GM21529 (cell line): ENCODE measurements at regions not wholly inside any gene's neighbourhood (a gene's known extent, or its start where the extent isn't known, plus 50 kb on each side); places are given as distances from the start of the nearest gene placed in this dataset.
"Not testable (repeated sequence)": the region's sequence is repeated elsewhere in the genome, so short reads cannot be mapped to it uniquely, and the experiment has no call there.

Experiments used
- ATAC-seq: cut with Tn5 transposase; IDR thresholded peaks from one replicate; pipeline ENCODE4 v1.9.1; 2021; ENCODE audit not compliant: unreplicated experiment

DNA sequence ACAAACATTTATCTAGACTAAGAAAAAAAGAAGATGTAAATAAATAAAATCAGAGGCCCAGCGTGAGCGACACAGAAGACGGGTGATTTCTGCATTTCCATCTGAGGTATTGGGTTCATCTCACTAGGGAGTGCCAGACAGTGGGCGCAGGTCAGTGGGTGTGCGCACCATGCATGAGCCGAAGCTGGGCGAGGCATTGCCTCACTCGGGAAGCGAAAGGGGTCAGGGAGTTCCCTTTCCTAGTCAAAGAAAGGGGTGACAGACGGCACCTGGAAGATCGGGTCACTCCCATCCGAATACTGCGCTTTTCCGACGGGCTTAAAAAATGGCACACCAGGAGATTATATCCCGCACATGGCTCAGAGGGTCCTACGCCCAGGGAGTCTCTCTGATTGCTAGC lies 79.5 kb upstream of the ABCD2 start:
- not testable (repeated sequence) for ATAC-seq

- ATAC-seq = no peak
These were observed 77.5 kb upstream of the ABCD2 start for GRCh38 chr12:39697108-39697507.

DNA sequence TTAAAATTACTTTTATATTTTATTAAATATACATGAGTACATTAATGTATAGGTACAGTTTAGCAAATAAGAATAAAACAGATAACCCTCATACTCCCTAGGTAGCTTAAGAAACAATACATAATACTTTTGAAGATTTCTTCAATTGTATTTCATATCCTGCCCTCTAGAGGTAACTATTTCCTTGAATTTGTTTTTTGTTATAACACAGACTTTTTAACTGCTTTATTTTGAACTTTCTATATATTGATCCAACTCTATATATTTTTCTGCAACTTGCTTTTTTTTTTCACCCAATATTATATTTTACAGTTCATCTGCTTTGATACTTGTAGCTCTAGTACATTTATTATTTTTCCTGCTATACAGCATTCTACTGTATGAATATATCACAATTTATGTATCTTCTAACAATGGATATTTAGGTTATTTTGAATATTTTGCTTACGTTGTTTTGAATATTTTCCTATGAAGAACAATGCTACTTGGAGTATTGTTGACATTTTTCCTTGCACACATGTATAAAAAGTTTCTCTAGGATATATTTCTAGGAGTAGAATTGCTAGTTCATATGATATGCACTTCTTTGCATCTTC lies 72.8 kb upstream of the ABCD2 start:
- ATAC-seq = peak; percentile 61

DNA sequence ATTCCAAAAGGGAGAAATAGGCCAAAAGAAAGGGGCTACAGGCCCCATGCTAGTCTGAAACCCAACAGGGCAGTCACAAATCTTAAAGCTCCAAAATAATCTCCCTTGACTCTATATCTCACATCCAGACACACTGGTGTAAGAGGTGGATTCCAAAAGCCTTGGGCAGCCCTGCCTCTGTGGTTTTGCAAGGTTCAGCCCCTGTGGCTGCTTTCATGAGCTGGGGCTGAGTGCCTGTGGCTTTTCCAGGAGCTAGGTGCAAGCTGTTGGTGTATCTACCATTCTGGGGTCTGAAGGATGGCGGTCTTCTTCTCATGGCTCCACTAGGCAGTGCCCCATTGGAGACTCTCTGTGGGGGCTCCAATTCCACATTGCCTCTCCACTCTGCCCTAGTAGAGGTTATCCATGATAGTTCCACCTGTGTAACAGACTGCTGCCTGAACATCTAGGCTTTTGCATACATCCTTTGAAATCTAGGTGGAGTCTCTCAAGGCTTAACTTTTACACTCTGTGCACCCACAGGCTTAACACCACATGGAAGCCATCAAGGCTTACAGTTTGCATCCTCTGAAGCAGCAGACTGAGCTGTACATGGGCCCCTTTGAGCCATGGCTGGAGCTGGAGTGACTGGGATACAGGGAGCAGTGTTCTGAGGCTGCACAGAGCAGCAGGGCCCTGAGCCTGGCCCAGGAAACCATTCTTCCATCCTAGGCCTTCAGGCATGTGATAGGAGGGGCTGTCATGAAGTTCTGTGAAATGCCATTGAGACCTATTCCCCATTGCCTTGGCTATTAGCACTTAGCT lies 66.5 kb upstream of the ABCD2 start:
- no peak for ATAC-seq

DNA sequence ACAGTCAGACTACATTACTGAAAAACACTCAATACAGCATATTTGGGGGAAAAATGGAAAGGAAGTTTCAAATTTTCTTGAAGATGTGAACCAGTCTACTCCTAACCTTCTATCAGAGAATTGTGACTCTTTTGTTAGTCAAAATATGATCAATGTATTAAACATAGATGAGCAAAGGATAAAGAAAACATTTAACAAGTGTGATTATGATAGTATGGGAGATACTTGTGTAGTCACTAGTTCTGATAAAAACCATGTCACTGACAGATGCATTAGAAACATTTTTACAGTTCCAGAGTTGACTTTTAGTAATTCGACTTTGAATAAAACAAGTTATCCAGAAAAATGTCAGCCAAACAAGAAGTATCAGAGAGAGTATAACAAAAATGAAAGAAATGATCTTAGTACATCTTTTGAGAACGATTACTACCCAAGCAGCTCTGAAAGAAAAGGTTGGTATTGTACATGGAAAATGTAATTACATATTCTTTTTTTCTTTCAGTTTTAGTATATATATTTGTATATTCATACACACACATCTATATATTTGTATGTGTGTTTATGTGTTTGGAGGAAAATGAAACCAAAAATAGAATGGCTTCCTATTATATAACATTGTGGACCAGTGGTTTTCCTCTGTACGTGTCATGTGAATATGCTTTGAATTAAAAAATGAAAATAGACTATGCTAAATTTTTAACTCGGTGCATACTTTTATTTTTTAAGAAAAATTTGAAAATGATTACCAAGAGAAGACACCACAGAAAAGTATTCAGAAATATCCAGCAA lies 63.3 kb upstream of the ABCD2 start:
- no peak for ATAC-seq

DNA sequence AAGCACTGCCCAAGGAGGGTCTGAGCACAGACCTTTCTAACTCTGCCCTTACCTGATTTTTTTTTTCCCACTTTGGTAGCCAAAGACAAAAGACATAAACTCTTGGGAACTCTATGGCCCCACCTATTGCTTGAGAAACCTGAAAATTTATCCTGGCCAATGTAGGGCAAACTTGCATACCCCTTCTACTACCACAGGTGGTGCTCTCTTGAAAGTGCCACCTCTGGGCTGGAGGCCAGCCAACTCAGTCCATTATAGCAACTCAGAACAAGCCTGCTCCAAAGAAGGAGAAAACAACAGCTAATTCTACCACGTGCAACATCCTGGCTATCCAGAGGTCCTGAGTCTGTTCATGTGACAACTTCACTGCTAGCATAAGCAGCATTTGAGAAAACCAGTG lies 55.7 kb upstream of the ABCD2 start:
- no peak for ATAC-seq

GRCh38 chr12:39672976-39673375 lies 53.4 kb upstream of the ABCD2 start:
- peak; percentile 53 for ATAC-seq

- no peak for ATAC-seq
These were observed 52.6 kb upstream of the ABCD2 start for GRCh38 chr12:39671898-39672875.

DNA sequence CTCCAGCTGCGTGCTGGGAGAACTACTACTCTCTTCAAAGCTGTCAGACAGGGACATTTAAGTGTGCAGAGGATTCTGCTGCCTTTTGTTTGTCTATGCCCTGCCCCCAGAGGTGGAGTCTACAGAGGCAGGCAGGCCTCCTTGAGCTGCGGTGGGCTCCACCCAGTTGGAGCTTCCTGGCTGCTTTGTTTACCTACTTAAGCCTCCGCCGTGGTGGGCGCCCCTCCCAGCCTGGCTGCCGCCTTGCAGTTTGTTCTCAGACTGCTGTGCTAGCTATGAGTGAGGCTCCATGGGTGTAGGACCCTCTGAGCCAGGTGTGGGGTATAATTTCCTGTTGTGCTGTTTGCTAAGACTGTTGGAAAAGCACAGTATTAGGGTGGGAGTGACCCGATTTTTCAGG lies 49.9 kb upstream of the ABCD2 start:
- not testable (repeated sequence) for ATAC-seq
